PC-9 (cell line): ENCODE measurements at regions not wholly inside any gene's neighbourhood (a gene's known extent, or its start where the extent isn't known, plus 50 kb on each side); places are given as distances from the start of the nearest gene placed in this dataset.

Source experiments
- BruUV-seq: library from RNA; stranded (reverse); fragments of 400-500 nt; replicated peaks from 2 replicates; lab custom pipeline; 2021; lab: Mats Ljungman, UMichigan
- CTCF ChIA-PET: fragments of 300-600 bp; sonication (Branson Sonifier 250); formaldehyde crosslinking; loops from one replicate; lab custom pipeline; 2022; ENCODE audit warnings: antibody characterized with exemption; lab: Charles Lee
- POLR2A ChIA-PET: fragments of 300-600 bp; sonication (Branson Sonifier 250); formaldehyde crosslinking; loops from one replicate; lab custom pipeline; 2022; ENCODE audit warnings: antibody characterized with exemption; ENCODE audit not compliant: unreplicated experiment; lab: Charles Lee
- DNase-seq, 2 experiments: peaks; one replicate each; pipeline versions ENCODE4 v3.0.0 to v3.0.0-alpha.2; 2015 to 2022; ENCODE audit warnings: mixed read lengths in 1 of 2
- H2AFZ ChIP-seq: fragments of 200-600 bp; sonication (generic); 2 replicates; pipeline ENCODE4 v1.8.1; 2017; ENCODE audit warnings: antibody characterized with exemption
- H3F3A ChIP-seq: fragments of 200-600 bp; sonication (generic); 2 replicates; pipeline ENCODE4 v1.8.1; 2017; ENCODE audit warnings: antibody characterized with exemption, mild to moderate bottlenecking, low read depth; ENCODE audit not compliant: insufficient read depth
- H3K27ac ChIP-seq: fragments of 200-600 bp; sonication (generic); 2 replicates; pipeline ENCODE4 v1.6.1; 2016; ENCODE audit warnings: mixed run types
- H3K27me3 ChIP-seq: fragments of 200-600 bp; sonication (generic); 2 replicates; pipeline ENCODE4 v1.6.1; 2016; ENCODE audit warnings: low read depth, mixed run types; ENCODE audit not compliant: insufficient read depth
- H3K36me3 ChIP-seq: fragments of 200-600 bp; sonication (generic); 2 replicates; pipeline ENCODE4 v1.6.1; 2016; ENCODE audit warnings: low read depth, mixed run types
- H3K4me1 ChIP-seq: fragments of 200-600 bp; sonication (generic); replicated peaks from 2 replicates; pipeline ENCODE4 v1.6.1; 2016; ENCODE audit warnings: mixed run types; ENCODE audit not compliant: insufficient read depth
- H3K4me2 ChIP-seq: fragments of 200-600 bp; sonication (generic); 2 replicates; pipeline ENCODE4 v1.6.1; 2017; ENCODE audit warnings: mixed run types
- H3K4me3 ChIP-seq: fragments of 200-600 bp; sonication (generic); 2 replicates; pipeline ENCODE4 v1.6.1; 2016; ENCODE audit warnings: mixed run types
- H3K79me2 ChIP-seq: fragments of 200-600 bp; sonication (generic); 2 replicates; pipeline ENCODE4 v1.6.1; 2017; ENCODE audit warnings: low read depth, mixed run types
- H3K9me2 ChIP-seq: fragments of 200-600 bp; sonication (generic); 2 replicates; pipeline ENCODE4 v1.8.1; 2017; ENCODE audit warnings: mild to moderate bottlenecking; ENCODE audit not compliant: insufficient read depth
- H3K9me3 ChIP-seq: fragments of 200-600 bp; sonication (generic); 2 replicates; pipeline ENCODE4 v1.8.1; 2016; ENCODE audit warnings: low read depth; ENCODE audit not compliant: insufficient read depth
- H4K20me1 ChIP-seq: fragments of 200-600 bp; sonication (generic); 2 replicates; pipeline ENCODE4 v1.8.1; 2017; ENCODE audit not compliant: insufficient read depth
- EZH2 ChIP-seq: fragments of 200-600 bp; sonication (generic); IDR thresholded peaks from 2 replicates; pipeline ENCODE4 v1.8.0; 2017; ENCODE audit warnings: antibody characterized with exemption, low read depth
- intact Hi-C: fragments of 100-400 bp; cut with micrococcal nuclease; formaldehyde crosslinking; loops from one replicate; pipeline ENCODE4 v1.10.0; 2022; ENCODE audit not compliant: unreplicated experiment
- TF ChIP-seq, protein P1 (sequence below): fragments of 200-600 bp; sonication (generic); conservative IDR thresholded peaks from 2 replicates; pipeline ENCODE4 v1.6.1; 2017; ENCODE audit warnings: mixed run types, antibody characterized with exemption, mild to moderate bottlenecking, moderate library complexity

DNA sequence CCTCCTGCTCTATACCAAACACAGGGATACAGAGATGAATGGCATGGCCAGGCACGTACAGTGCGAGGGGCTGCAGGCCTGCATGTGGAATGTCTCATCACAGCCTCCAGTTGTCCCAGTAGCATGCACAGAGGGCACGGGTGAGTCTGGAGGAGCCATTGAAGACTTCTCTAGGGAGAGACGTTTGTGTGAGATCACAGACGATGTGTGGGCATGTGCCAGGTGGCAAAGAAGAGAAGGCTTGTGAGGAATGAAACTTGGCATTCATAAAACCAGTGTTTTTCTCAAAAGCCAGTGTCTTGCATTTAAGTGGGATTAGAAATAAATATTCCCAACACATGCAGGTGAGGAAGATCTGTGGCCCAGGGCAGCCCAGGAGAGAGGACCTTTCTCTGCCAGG lies 119.1 kb upstream of the UBE3A start:
- H3K79me2 ChIP-seq = no peaks in the 10 kb centered on the region
- H4K20me1 ChIP-seq = no peaks in the 10 kb centered on the region
- H2AFZ ChIP-seq = no peak overlapping the region
- ChIA-PET POLR2A (no interaction called here), CTCF (no interaction called here)
- TF ChIP-seq, protein P1, sequence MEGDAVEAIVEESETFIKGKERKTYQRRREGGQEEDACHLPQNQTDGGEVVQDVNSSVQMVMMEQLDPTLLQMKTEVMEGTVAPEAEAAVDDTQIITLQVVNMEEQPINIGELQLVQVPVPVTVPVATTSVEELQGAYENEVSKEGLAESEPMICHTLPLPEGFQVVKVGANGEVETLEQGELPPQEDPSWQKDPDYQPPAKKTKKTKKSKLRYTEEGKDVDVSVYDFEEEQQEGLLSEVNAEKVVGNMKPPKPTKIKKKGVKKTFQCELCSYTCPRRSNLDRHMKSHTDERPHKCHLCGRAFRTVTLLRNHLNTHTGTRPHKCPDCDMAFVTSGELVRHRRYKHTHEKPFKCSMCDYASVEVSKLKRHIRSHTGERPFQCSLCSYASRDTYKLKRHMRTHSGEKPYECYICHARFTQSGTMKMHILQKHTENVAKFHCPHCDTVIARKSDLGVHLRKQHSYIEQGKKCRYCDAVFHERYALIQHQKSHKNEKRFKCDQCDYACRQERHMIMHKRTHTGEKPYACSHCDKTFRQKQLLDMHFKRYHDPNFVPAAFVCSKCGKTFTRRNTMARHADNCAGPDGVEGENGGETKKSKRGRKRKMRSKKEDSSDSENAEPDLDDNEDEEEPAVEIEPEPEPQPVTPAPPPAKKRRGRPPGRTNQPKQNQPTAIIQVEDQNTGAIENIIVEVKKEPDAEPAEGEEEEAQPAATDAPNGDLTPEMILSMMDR = no peak
- TF ChIP-seq EZH2 = no peak
- intact Hi-C loops = no loop called here
- no peaks in the 10 kb centered on the region for H3K4me1 ChIP-seq
- BruUV-seq = no TSS peak
- H3K27me3 ChIP-seq = peaks cover 8% of the 10 kb centered on the region; the same call in 1 of the 2 replicates
- H3K36me3 ChIP-seq = no peaks in the 10 kb centered on the region
- no peaks in the 10 kb centered on the region for H3K9me3 ChIP-seq
- no peak overlapping the region for H3K4me2 ChIP-seq
- H3K4me3 ChIP-seq = no peak overlapping the region
- H3K9me2 ChIP-seq = no peaks in the 10 kb centered on the region
- H3F3A ChIP-seq = no peaks in the 10 kb centered on the region
- no peak overlapping the region for H3K27ac ChIP-seq
- DNase-seq = no peak

DNA sequence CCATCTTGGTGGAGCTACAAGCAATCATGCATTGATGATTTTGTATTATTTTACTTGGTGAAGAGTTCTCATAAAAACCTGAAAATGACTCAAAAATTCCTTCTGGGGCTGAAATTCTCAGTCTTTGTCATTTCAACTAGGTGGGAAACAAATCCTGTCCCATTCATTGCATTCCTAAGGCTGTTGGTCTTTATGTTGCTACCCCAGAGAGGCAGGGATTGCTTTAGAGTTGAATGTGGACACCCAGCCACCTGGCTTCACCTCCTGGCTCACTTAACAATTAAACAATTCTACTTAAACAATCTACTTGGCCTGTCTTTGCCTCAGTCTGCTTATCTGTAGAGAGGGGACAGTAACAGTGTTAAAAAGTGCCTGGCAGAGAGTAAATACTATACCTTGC lies 117.3 kb upstream of the UBE3A start:
- no peak for TF ChIP-seq EZH2
- TF ChIP-seq, protein P1 = no peak

DNA sequence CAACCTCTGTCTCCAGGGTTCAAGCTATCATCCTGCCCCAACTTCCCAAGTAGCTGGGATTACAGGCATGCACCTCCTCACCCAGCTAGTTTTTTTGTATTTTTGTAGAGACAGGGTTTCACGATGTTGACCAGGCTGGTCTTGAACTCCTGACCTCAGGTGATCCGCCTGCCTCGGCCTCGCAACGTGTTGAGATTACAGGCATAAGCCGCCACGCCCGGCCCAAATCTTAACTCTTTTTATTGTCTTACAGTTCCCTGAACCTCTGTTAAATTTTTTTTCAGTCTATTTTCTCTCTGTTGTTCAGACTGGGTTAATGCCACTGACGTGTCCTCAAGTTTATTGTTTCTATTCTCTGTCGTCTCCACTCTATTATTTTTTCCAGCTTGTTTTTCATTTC lies 115.8 kb upstream of the UBE3A start:
- no peak overlapping the region for H3K27ac ChIP-seq
- intact Hi-C loops = no loop called here
- DNase-seq = no peak
- H3K27me3 ChIP-seq = peaks cover 7% of the 10 kb centered on the region; the same call in 1 of the 2 replicates
- no peaks in the 10 kb centered on the region for H3K9me2 ChIP-seq
- CTCF ChIA-PET = no interaction called here
- H3K4me2 ChIP-seq = no peak overlapping the region
- no peaks in the 10 kb centered on the region for H3F3A ChIP-seq
- TF ChIP-seq, protein P1 = no peak
- no peak for TF ChIP-seq EZH2
- no peaks in the 10 kb centered on the region for H3K79me2 ChIP-seq
- no peaks in the 10 kb centered on the region for H3K9me3 ChIP-seq
- BruUV-seq = no TSS peak
- no peak overlapping the region for H2AFZ ChIP-seq
- H3K36me3 ChIP-seq = no peaks in the 10 kb centered on the region
- H3K4me1 ChIP-seq = no peaks in the 10 kb centered on the region
- H4K20me1 ChIP-seq = no peaks in the 10 kb centered on the region
- POLR2A ChIA-PET = no interaction called here
- H3K4me3 ChIP-seq = no peak overlapping the region

More for the DNA sequence above, 117.3 kb upstream of the UBE3A start:
- Histone ChIP-seq H3K36me3 (no peaks in the 10 kb centered on the region), H3K79me2 (no peaks in the 10 kb centered on the region), H3K9me3 (no peaks in the 10 kb centered on the region), H3K4me2 (no peak overlapping the region), H3K27me3 (peaks cover under 1% of the 10 kb centered on the region; the same call in 1 of the 2 replicates), H4K20me1 (no peaks in the 10 kb centered on the region), H3K9me2 (no peaks in the 10 kb centered on the region), H3K4me3 (no peak overlapping the region), H3K27ac (no peak overlapping the region), H2AFZ (no peak overlapping the region), H3F3A (no peaks in the 10 kb centered on the region), H3K4me1 (no peaks in the 10 kb centered on the region)
- intact Hi-C loops = no loop called here
- CTCF ChIA-PET = no interaction called here
- no peak for DNase-seq
- BruUV-seq = no TSS peak
- POLR2A ChIA-PET = no interaction called here
